Bronchial epithelial cell (primary cell): ENCODE measurements at regions not wholly inside any gene's neighbourhood (a gene's known extent, or its start where the extent isn't known, plus 50 kb on each side); places are given as distances from the start of the nearest gene placed in this dataset.

Experiments
- DNase-seq: peaks from one replicate; pipeline ENCODE4 v3.0.0-alpha.2; 2010; ENCODE audit warnings: low read depth
- FAIRE-seq: peaks from 2 replicates; lab custom pipeline; 2011; peaks lifted over from hg19 to GRCh38; lab: Jason Lieb, UNC
- H3K27me3 ChIP-seq: 2 replicates; pipeline ENCODE4 v1.5.1; 2011; ENCODE audit warnings: low read length; ENCODE audit not compliant: control insufficient read depth, insufficient read depth
- H3K36me3 ChIP-seq: 2 replicates; pipeline ENCODE4 v1.5.1; 2011; ENCODE audit warnings: low read length; ENCODE audit not compliant: control insufficient read depth, insufficient read depth
- H3K4me3 ChIP-seq: 2 replicates; pipeline ENCODE4 v1.5.1; 2011; ENCODE audit warnings: mild to moderate bottlenecking, low read depth, low read length, control low read depth
- TF ChIP-seq, protein P1 (sequence below): IDR thresholded peaks from 2 replicates; pipeline ENCODE4 v1.5.1; 2011; ENCODE audit warnings: mild to moderate bottlenecking, moderate library complexity, low read length, control low read depth, inconsistent platforms; ENCODE audit not compliant: insufficient read depth, severe bottlenecking

DNA sequence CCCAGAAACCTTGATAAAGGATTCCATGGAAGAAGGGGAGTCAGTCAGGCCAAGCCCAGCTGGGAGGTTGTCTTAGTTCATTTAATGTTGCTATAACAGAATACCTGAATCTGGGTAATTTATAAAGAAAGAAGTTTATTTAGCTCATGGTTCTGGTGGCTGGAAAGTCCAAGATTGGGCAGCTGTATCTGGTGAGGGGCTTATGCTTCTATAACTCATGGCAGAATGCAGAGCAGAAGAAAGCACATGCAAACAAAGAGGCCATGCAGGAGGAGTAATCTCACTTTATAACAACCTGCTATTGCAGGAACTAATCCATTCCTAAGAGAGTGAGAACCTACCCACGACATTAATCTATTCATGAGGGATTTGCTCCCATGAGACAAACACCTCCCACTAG lies 54.2 kb upstream of the ANKRD1 start:
- no peaks in the 10 kb centered on the region for H3K36me3 ChIP-seq
- TF ChIP-seq, protein P1, sequence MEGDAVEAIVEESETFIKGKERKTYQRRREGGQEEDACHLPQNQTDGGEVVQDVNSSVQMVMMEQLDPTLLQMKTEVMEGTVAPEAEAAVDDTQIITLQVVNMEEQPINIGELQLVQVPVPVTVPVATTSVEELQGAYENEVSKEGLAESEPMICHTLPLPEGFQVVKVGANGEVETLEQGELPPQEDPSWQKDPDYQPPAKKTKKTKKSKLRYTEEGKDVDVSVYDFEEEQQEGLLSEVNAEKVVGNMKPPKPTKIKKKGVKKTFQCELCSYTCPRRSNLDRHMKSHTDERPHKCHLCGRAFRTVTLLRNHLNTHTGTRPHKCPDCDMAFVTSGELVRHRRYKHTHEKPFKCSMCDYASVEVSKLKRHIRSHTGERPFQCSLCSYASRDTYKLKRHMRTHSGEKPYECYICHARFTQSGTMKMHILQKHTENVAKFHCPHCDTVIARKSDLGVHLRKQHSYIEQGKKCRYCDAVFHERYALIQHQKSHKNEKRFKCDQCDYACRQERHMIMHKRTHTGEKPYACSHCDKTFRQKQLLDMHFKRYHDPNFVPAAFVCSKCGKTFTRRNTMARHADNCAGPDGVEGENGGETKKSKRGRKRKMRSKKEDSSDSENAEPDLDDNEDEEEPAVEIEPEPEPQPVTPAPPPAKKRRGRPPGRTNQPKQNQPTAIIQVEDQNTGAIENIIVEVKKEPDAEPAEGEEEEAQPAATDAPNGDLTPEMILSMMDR = no peak
- FAIRE-seq = no peak
- DNase-seq = no peak
- no peak overlapping the region for H3K4me3 ChIP-seq
- H3K27me3 ChIP-seq = no peaks in the 10 kb centered on the region

GRCh38 chr10:90977162-90977854 lies 56.4 kb upstream of the ANKRD1 start:
- Histone ChIP-seq H3K27me3 (no peaks in the 10 kb centered on the region), H3K36me3 (no peaks in the 10 kb centered on the region), H3K4me3 (no peak overlapping the region)
- DNase-seq = no peak
- TF ChIP-seq, protein P1 = no peak
- FAIRE-seq = no peak

GRCh38 chr10:90977855-90978486 lies 57.1 kb upstream of the ANKRD1 start:
- TF ChIP-seq, protein P1 = no peak
- H3K27me3 ChIP-seq = no peaks in the 10 kb centered on the region
- no peak for FAIRE-seq
- DNase-seq = no peak
- no peaks in the 10 kb centered on the region for H3K36me3 ChIP-seq
- no peak overlapping the region for H3K4me3 ChIP-seq

- DNase-seq = no peak
- Histone ChIP-seq H3K27me3 (no peaks in the 10 kb centered on the region), H3K36me3 (no peaks in the 10 kb centered on the region), H3K4me3 (no peak overlapping the region)
- TF ChIP-seq, protein P1 = no peak
- FAIRE-seq = no peak
Measured at GRCh38 chr10:90982406-90983008, 61.6 kb upstream of the ANKRD1 start.

GRCh38 chr10:90983914-90984549 lies 63.1 kb upstream of the ANKRD1 start:
- no peak for DNase-seq
- Histone ChIP-seq H3K36me3 (no peaks in the 10 kb centered on the region), H3K27me3 (no peaks in the 10 kb centered on the region), H3K4me3 (no peak overlapping the region)
- no peak for FAIRE-seq
- TF ChIP-seq, protein P1 = no peak
